ENCODE measurements at regions not wholly inside any gene's neighbourhood (a gene's known extent, or its start where the extent isn't known, plus 50 kb on each side); places are given as distances from the start of the nearest gene placed in this dataset.

GRCh38 chr3:64859625-64860535 is 172.1 kb upstream of the ADAMTS9 start:
- Histone ChIP-seq H2AFZ (ENCODE audit: low read length) (no peak overlapping the region), H3K9me3 (ENCODE audit: low read length) (no peaks in the 10 kb centered on the region), H3K9me2 (replicated peaks; ENCODE audit: insufficient read depth, low read length) (no peaks in the 10 kb centered on the region), H3K36me3 (ENCODE audit: insufficient read depth, low read length) (no peaks in the 10 kb centered on the region), H3K9ac (ENCODE audit: low read length) (no peak overlapping the region), H4K20me1 (ENCODE audit: insufficient read depth, low read depth, low read length) (no peaks in the 10 kb centered on the region), H3K27me3 (ENCODE audit: low read length) (no peaks in the 10 kb centered on the region), H3K4me2 (ENCODE audit: low read depth, low read length, poor library complexity, severe bottlenecking) (no peak overlapping the region), H3K4me3 (ENCODE audit: low read length) (no peak overlapping the region), H3K27ac (ENCODE audit: low read length) (no peak overlapping the region), H3K4me1 (ENCODE audit: low read length) (no peaks in the 10 kb centered on the region), H3K79me2 (ENCODE audit: low read length) (no peaks in the 10 kb centered on the region)
- DNase-seq, result no peak

GRCh38 chr3:64856977-64857516 is 169.2 kb upstream of the ADAMTS9 start:
- Histone ChIP-seq H3K36me3 (ENCODE audit: insufficient read depth, low read length) (no peaks in the 10 kb centered on the region), H3K27ac (ENCODE audit: low read length) (no peak overlapping the region), H4K20me1 (ENCODE audit: insufficient read depth, low read depth, low read length) (no peaks in the 10 kb centered on the region), H3K9me3 (ENCODE audit: low read length) (no peaks in the 10 kb centered on the region), H3K79me2 (ENCODE audit: low read length) (no peaks in the 10 kb centered on the region), H3K9ac (ENCODE audit: low read length) (no peak overlapping the region), H2AFZ (ENCODE audit: low read length) (no peak overlapping the region), H3K4me3 (ENCODE audit: low read length) (no peak overlapping the region), H3K4me1 (ENCODE audit: low read length) (no peaks in the 10 kb centered on the region), H3K27me3 (ENCODE audit: low read length) (no peaks in the 10 kb centered on the region), H3K4me2 (ENCODE audit: low read depth, low read length, poor library complexity, severe bottlenecking) (no peak overlapping the region), H3K9me2 (replicated peaks; ENCODE audit: insufficient read depth, low read length) (no peaks in the 10 kb centered on the region)
- no peak for DNase-seq

DNA sequence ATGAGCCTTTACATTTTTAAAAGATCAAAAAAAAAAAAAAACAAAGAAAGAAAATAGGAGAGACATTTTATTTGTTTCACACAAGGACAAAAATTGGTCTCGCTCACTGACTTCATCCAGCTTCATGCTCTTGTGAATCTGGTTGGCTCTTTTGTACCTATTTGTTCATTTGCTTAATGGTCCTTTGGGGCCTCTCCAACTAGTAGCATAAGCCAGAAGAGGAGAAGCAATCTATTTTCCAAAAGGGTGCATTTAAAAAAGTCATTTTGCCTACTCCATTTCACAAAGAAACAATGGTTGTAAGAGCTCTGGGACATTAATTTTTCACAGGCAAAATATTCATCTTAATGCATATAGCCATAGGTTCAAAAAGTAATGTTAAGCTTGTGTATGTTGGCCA is 168.3 kb upstream of the ADAMTS9 start:
- DNase-seq, result no peak
- Histone ChIP-seq H3K9me2 (replicated peaks; ENCODE audit: insufficient read depth, low read length) (no peaks in the 10 kb centered on the region), H3K4me1 (ENCODE audit: low read length) (no peaks in the 10 kb centered on the region), H3K4me2 (ENCODE audit: low read depth, low read length, poor library complexity, severe bottlenecking) (no peak overlapping the region), H2AFZ (ENCODE audit: low read length) (no peak overlapping the region), H3K27me3 (ENCODE audit: low read length) (no peaks in the 10 kb centered on the region), H3K79me2 (ENCODE audit: low read length) (no peaks in the 10 kb centered on the region), H4K20me1 (ENCODE audit: insufficient read depth, low read depth, low read length) (no peaks in the 10 kb centered on the region), H3K9me3 (ENCODE audit: low read length) (no peaks in the 10 kb centered on the region), H3K36me3 (ENCODE audit: insufficient read depth, low read length) (no peaks in the 10 kb centered on the region), H3K27ac (ENCODE audit: low read length) (no peak overlapping the region), H3K4me3 (ENCODE audit: low read length) (no peak overlapping the region), H3K9ac (ENCODE audit: low read length) (no peak overlapping the region)

GRCh38 chr3:64853456-64853855 is 165.7 kb upstream of the ADAMTS9 start:
- H3K4me3 ChIP-seq (ENCODE audit: low read length), result no peak overlapping the region
- no peak for DNase-seq
- H3K36me3 ChIP-seq (ENCODE audit: insufficient read depth, low read length), result no peaks in the 10 kb centered on the region
- no peak overlapping the region for H3K9ac ChIP-seq (ENCODE audit: low read length)
- H3K4me2 ChIP-seq (ENCODE audit: low read depth, low read length, poor library complexity, severe bottlenecking), result no peak overlapping the region
- H3K9me2 ChIP-seq (replicated peaks; ENCODE audit: insufficient read depth, low read length), result no peaks in the 10 kb centered on the region
- no peaks in the 10 kb centered on the region for H3K9me3 ChIP-seq (ENCODE audit: low read length)
- no peak overlapping the region for H3K27ac ChIP-seq (ENCODE audit: low read length)
- H3K4me1 ChIP-seq (ENCODE audit: low read length), result no peaks in the 10 kb centered on the region
- H3K27me3 ChIP-seq (ENCODE audit: low read length), result no peaks in the 10 kb centered on the region
- H3K79me2 ChIP-seq (ENCODE audit: low read length), result no peaks in the 10 kb centered on the region
- no peak overlapping the region for H2AFZ ChIP-seq (ENCODE audit: low read length)
- H4K20me1 ChIP-seq (ENCODE audit: insufficient read depth, low read depth, low read length), result no peaks in the 10 kb centered on the region

DNA sequence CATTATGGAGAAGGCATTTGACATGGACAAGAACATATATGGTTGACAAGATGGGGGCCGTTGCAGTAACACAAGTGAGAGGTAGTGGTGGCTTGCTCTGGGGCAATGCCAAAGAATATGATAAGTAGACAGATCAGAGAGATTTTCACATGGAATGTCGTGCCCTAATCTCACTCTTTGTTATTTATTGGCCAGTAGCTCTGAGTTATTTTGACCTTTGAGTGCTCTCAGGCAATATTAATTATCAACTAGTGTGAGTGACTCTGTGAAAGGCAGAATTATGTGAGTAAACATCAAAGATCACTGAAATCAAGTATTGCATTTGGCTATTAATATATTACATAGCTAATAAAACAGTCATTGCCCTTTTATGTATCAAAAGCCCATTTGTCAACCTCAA is 164.9 kb upstream of the ADAMTS9 start:
- H2AFZ ChIP-seq (ENCODE audit: low read length), result no peak overlapping the region
- no peak overlapping the region for H3K4me2 ChIP-seq (ENCODE audit: low read depth, low read length, poor library complexity, severe bottlenecking)
- H3K9me3 ChIP-seq (ENCODE audit: low read length), result no peaks in the 10 kb centered on the region
- H3K9me2 ChIP-seq (replicated peaks; ENCODE audit: insufficient read depth, low read length), result no peaks in the 10 kb centered on the region
- H3K4me3 ChIP-seq (ENCODE audit: low read length), result no peak overlapping the region
- no peaks in the 10 kb centered on the region for H3K36me3 ChIP-seq (ENCODE audit: insufficient read depth, low read length)
- no peak for DNase-seq
- no peaks in the 10 kb centered on the region for H3K27me3 ChIP-seq (ENCODE audit: low read length)
- H3K9ac ChIP-seq (ENCODE audit: low read length), result no peak overlapping the region
- no peaks in the 10 kb centered on the region for H3K79me2 ChIP-seq (ENCODE audit: low read length)
- no peaks in the 10 kb centered on the region for H4K20me1 ChIP-seq (ENCODE audit: insufficient read depth, low read depth, low read length)
- H3K27ac ChIP-seq (ENCODE audit: low read length), result no peak overlapping the region
- no peaks in the 10 kb centered on the region for H3K4me1 ChIP-seq (ENCODE audit: low read length)

GRCh38 chr3:64848822-64849221 is 161.0 kb upstream of the ADAMTS9 start:
- H3K4me1 ChIP-seq (ENCODE audit: low read length), result no peaks in the 10 kb centered on the region
- H3K9me3 ChIP-seq (ENCODE audit: low read length), result no peaks in the 10 kb centered on the region
- no peaks in the 10 kb centered on the region for H3K27me3 ChIP-seq (ENCODE audit: low read length)
- no peak overlapping the region for H3K9ac ChIP-seq (ENCODE audit: low read length)
- no peak overlapping the region for H2AFZ ChIP-seq (ENCODE audit: low read length)
- no peaks in the 10 kb centered on the region for H3K9me2 ChIP-seq (replicated peaks; ENCODE audit: insufficient read depth, low read length)
- H3K4me2 ChIP-seq (ENCODE audit: low read depth, low read length, poor library complexity, severe bottlenecking), result no peak overlapping the region
- H3K4me3 ChIP-seq (ENCODE audit: low read length), result no peak overlapping the region
- H3K27ac ChIP-seq (ENCODE audit: low read length), result no peak overlapping the region
- H3K79me2 ChIP-seq (ENCODE audit: low read length), result no peaks in the 10 kb centered on the region
- H4K20me1 ChIP-seq (ENCODE audit: insufficient read depth, low read depth, low read length), result no peaks in the 10 kb centered on the region
- no peaks in the 10 kb centered on the region for H3K36me3 ChIP-seq (ENCODE audit: insufficient read depth, low read length)
- no peak for DNase-seq

- H3K79me2 ChIP-seq (ENCODE audit: low read length), result no peaks in the 10 kb centered on the region
- H3K27me3 ChIP-seq (ENCODE audit: low read length), result no peaks in the 10 kb centered on the region
- no peaks in the 10 kb centered on the region for H3K36me3 ChIP-seq (ENCODE audit: insufficient read depth, low read length)
- H3K4me3 ChIP-seq (ENCODE audit: low read length), result no peak overlapping the region
- no peak overlapping the region for H3K27ac ChIP-seq (ENCODE audit: low read length)
- H2AFZ ChIP-seq (ENCODE audit: low read length), result no peak overlapping the region
- no peaks in the 10 kb centered on the region for H3K9me2 ChIP-seq (replicated peaks; ENCODE audit: insufficient read depth, low read length)
- no peaks in the 10 kb centered on the region for H3K9me3 ChIP-seq (ENCODE audit: low read length)
- DNase-seq, result no peak
- no peaks in the 10 kb centered on the region for H3K4me1 ChIP-seq (ENCODE audit: low read length)
- no peak overlapping the region for H3K4me2 ChIP-seq (ENCODE audit: low read depth, low read length, poor library complexity, severe bottlenecking)
- H4K20me1 ChIP-seq (ENCODE audit: insufficient read depth, low read depth, low read length), result no peaks in the 10 kb centered on the region
- no peak overlapping the region for H3K9ac ChIP-seq (ENCODE audit: low read length)
These were observed 160.5 kb upstream of the ADAMTS9 start for GRCh38 chr3:64848127-64848800.

DNA sequence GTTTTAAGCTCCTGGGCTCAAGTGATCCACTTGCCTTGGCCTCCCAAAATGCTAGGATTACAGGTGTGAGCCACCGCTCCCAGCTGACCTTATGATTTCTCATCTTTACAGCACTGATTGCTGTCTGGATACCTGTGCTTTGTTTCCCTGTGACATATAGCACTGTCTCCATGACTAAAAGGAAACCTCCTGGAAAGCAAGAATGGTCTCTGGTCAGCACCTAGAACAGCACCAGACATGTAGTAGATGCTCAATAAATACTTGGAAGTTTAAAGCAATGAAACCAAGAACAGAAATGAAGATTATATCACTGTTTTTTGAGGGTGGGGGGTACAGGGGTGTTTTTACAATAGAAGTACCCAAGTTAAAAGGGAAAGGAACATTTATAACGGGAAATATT is 156.8 kb upstream of the ADAMTS9 start:
- H2AFZ ChIP-seq (ENCODE audit: low read length), result no peak overlapping the region
- no peaks in the 10 kb centered on the region for H3K27me3 ChIP-seq (ENCODE audit: low read length)
- H3K79me2 ChIP-seq (ENCODE audit: low read length), result no peaks in the 10 kb centered on the region
- H3K9me2 ChIP-seq (replicated peaks; ENCODE audit: insufficient read depth, low read length), result no peaks in the 10 kb centered on the region
- H3K9ac ChIP-seq (ENCODE audit: low read length), result no peak overlapping the region
- no peak for DNase-seq
- H3K4me3 ChIP-seq (ENCODE audit: low read length), result no peak overlapping the region
- no peaks in the 10 kb centered on the region for H3K4me1 ChIP-seq (ENCODE audit: low read length)
- H3K4me2 ChIP-seq (ENCODE audit: low read depth, low read length, poor library complexity, severe bottlenecking), result no peak overlapping the region
- no peaks in the 10 kb centered on the region for H3K36me3 ChIP-seq (ENCODE audit: insufficient read depth, low read length)
- no peaks in the 10 kb centered on the region for H4K20me1 ChIP-seq (ENCODE audit: insufficient read depth, low read depth, low read length)
- no peak overlapping the region for H3K27ac ChIP-seq (ENCODE audit: low read length)
- no peaks in the 10 kb centered on the region for H3K9me3 ChIP-seq (ENCODE audit: low read length)
